Endothelial cell of umbilical vein (primary cell): ENCODE measurements at regions not wholly inside any gene's neighbourhood (a gene's known extent, or its start where the extent isn't known, plus 50 kb on each side); places are given as distances from the start of the nearest gene placed in this dataset.

Experiments
- BruUV-seq: library from RNA; stranded (reverse); fragments of 400-500 nt; replicated peaks from 2 replicates; lab custom pipeline; 2021; lab: Mats Ljungman, UMichigan
- CTCF ChIA-PET: fragments of 300-600, 350-600 bp; sonication (Branson Sonifier 250); formaldehyde crosslinking; loops from one replicate; lab custom pipeline; 2021; ENCODE audit warnings: antibody characterized with exemption, inconsistent platforms; lab: Charles Lee
- POLR2A ChIA-PET: fragments of 300-600, 350-600 bp; sonication (Branson Sonifier 250); formaldehyde crosslinking; loops from one replicate; lab custom pipeline; 2021; ENCODE audit warnings: antibody characterized with exemption, inconsistent platforms; lab: Charles Lee
- DNase-seq: peaks from one replicate; pipeline ENCODE4 v3.0.0-alpha.2; 2011; ENCODE audit warnings: low read depth, low spot score
- FAIRE-seq: peaks from 2 replicates; lab custom pipeline; 2011; peaks lifted over from hg19 to GRCh38; lab: Jason Lieb, UNC
- H2AFZ ChIP-seq: 2 replicates; pipeline ENCODE4 v1.6.0; 2012; ENCODE audit warnings: low read depth, low read length, control low read depth, inconsistent platforms
- H3K27ac ChIP-seq: 2 replicates; pipeline ENCODE4 v1.5.1; 2011; ENCODE audit warnings: low read depth, mild to moderate bottlenecking, control low read depth, low read length, moderate library complexity; ENCODE audit not compliant: insufficient read depth
- H3K27me3 ChIP-seq, 2 experiments: 2 replicates each; pipeline versions ENCODE4 v1.6.0 to v1.6.1; 2011; ENCODE audit warnings: low read length in 2 of 2, mixed read lengths in 1 of 2; ENCODE audit not compliant: control insufficient read depth in 2 of 2, insufficient read depth in 2 of 2
- H3K36me3 ChIP-seq, 2 experiments: 2 replicates in 1 of 2; 3 replicates in 1 of 2; pipeline ENCODE4 v1.5.1; 2011; ENCODE audit warnings: low read length in 2 of 2, mild to moderate bottlenecking in 1 of 2, moderate library complexity in 1 of 2; ENCODE audit not compliant: control insufficient read depth in 2 of 2, insufficient read depth in 2 of 2; ENCODE audit errors: extremely low read depth in 1 of 2
- H3K4me1 ChIP-seq: 3 replicates; pipeline ENCODE4 v1.5.1; 2011; ENCODE audit warnings: mild to moderate bottlenecking, low read length; ENCODE audit not compliant: control insufficient read depth, insufficient read depth; ENCODE audit errors: extremely low read depth
- H3K4me2 ChIP-seq: 2 replicates; pipeline ENCODE4 v1.6.1; 2011; ENCODE audit warnings: low read length, control low read depth, mixed read lengths; ENCODE audit not compliant: insufficient read depth
- H3K4me3 ChIP-seq, 3 experiments: fragments of 200-600 bp in 1 of 3; sonication (generic), shearing (Covaris generic) in 1 of 3; replicated peaks in 1 of 3; 2 replicates each; pipeline ENCODE4 v1.5.1; 2011 to 2016; ENCODE audit warnings: control low read depth in 3 of 3, low read length in 3 of 3, mild to moderate bottlenecking in 2 of 3, inconsistent platforms in 1 of 3, low read depth in 1 of 3, moderate library complexity in 1 of 3; ENCODE audit not compliant: insufficient read depth in 1 of 3
- H3K79me2 ChIP-seq: 2 replicates; pipeline ENCODE4 v1.6.0; 2012; ENCODE audit warnings: low read length, inconsistent platforms; ENCODE audit not compliant: control insufficient read depth, insufficient read depth
- H3K9ac ChIP-seq: replicated peaks from 2 replicates; pipeline ENCODE3; 2011; ENCODE audit warnings: low read length, control low read depth; ENCODE audit not compliant: insufficient read depth; ENCODE audit errors: extremely low read depth
- H3K9me1 ChIP-seq: replicated peaks from 3 replicates; pipeline ENCODE4 v1.6.0; 2011; ENCODE audit warnings: mild to moderate bottlenecking, low read length; ENCODE audit not compliant: control insufficient read depth, insufficient read depth; ENCODE audit errors: extremely low read depth
- H3K9me3 ChIP-seq: replicated peaks from 2 replicates; pipeline ENCODE4 v1.5.1; 2012; ENCODE audit warnings: low read length, inconsistent platforms; ENCODE audit not compliant: control insufficient read depth, insufficient read depth
- H4K20me1 ChIP-seq: replicated peaks from 2 replicates; pipeline ENCODE3; 2011; ENCODE audit warnings: mild to moderate bottlenecking, low read length; ENCODE audit not compliant: control insufficient read depth, insufficient read depth; ENCODE audit errors: extremely low read depth
- EZH2 ChIP-seq: IDR thresholded peaks from 2 replicates; pipeline ENCODE4 v1.6.1; 2012; ENCODE audit warnings: borderline replicate concordance, low read depth, mild to moderate bottlenecking, moderate library complexity, low read length, inconsistent platforms; ENCODE audit not compliant: severe bottlenecking
- FOS ChIP-seq: IDR thresholded peaks from 2 replicates; pipeline ENCODE4 v1.6.1; 2011; ENCODE audit warnings: mild to moderate bottlenecking, low read length, moderate library complexity, borderline replicate concordance; ENCODE audit not compliant: insufficient read depth
- GATA2 ChIP-seq: IDR thresholded peaks from 2 replicates; pipeline ENCODE4 v1.7.0; 2011; ENCODE audit warnings: low read depth, mild to moderate bottlenecking, moderate library complexity, mixed read lengths, low read length; ENCODE audit not compliant: insufficient read length, insufficient read depth
- JUN ChIP-seq: IDR thresholded peaks from 2 replicates; pipeline ENCODE4 v1.6.1; 2011; ENCODE audit warnings: borderline replicate concordance, low read depth; ENCODE audit not compliant: insufficient read length, insufficient read depth
- MAX ChIP-seq: IDR thresholded peaks from 2 replicates; pipeline ENCODE4 v1.6.1; 2011; ENCODE audit not compliant: insufficient read depth, insufficient read length
- MYC ChIP-seq: IDR thresholded peaks from one replicate; pipeline ENCODE4 v1.6.1; 2011; ENCODE audit warnings: mild to moderate bottlenecking, low read depth, low read length
- POLR2A ChIP-seq: IDR thresholded peaks from 2 replicates; pipeline ENCODE4 v1.6.1; 2012; ENCODE audit warnings: low read depth, mild to moderate bottlenecking, control low read depth, low read length
- POLR2AphosphoS5 ChIP-seq: IDR thresholded peaks from 2 replicates; pipeline ENCODE4 v1.6.1; 2012; ENCODE audit warnings: low read depth, mild to moderate bottlenecking, control low read depth, low read length, moderate library complexity; ENCODE audit not compliant: insufficient read depth
- dilution Hi-C: fragments of 300-500 bp; cut with MboI; formaldehyde crosslinking; loops from one replicate; pipeline ENCODE4 v1.15.0; 2019; ENCODE audit warnings: low sequenced_read_pairs; ENCODE audit not compliant: extremely low pct_ligation_motif_present
- intact Hi-C: fragments of 100-400 bp; cut with micrococcal nuclease; formaldehyde crosslinking; loops from one replicate; pipeline ENCODE4 v1.10.0; 2022
- TF ChIP-seq, protein P1 (sequence below), 2 donors: IDR thresholded peaks; 1 replicate in 1 of 2; 2 replicates in 1 of 2; pipeline ENCODE4 v1.5.1; 2011; ENCODE audit warnings: low read length in 2 of 2, mild to moderate bottlenecking in 2 of 2, moderate library complexity in 2 of 2, control low read depth in 1 of 2, inconsistent platforms in 1 of 2, low read depth in 1 of 2; ENCODE audit not compliant: insufficient read depth in 1 of 2; ENCODE audit errors: extremely low read depth in 1 of 2

DNA sequence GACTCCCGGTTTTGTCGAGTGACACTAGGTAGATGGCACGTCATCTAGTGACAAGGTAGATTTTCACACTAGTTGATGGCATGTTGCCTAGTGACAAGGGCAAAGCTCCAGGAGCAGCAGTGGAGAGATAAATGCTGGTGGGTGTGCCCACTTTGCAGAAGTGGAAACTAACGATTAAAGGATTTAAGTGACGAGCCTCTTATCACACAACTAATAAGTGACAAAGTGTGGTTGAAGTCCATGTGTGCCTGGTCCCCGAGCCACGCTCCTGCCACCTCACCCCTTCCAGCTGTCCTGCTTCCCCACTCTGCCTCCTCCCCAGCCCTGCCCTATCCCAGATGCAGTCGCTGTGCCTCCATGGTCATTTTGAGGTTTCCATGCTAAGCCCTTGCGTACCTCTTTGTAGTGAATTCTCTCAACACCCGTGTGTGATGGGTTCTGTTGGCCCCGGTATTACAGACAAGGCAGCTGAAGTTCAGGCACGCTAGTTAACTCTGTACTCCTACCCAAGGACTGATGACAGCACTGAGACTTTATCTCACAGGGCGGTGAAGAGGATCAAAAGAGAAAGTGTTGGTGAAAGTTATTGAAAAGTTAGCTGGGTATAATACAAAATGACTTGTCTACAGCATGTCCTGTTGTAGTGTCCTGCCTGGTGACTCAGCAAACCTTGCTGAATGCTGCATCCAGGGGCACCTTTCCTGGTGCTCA, 113.4 kb upstream of the GLI2 start:
- DNase-seq (no peak), FAIRE-seq (no peak)
- TF ChIP-seq MAX = no peak
- no peak for TF ChIP-seq GATA2
- TF ChIP-seq POLR2AphosphoS5 = no peak
- TF ChIP-seq MYC = no peak
- TF ChIP-seq, protein P1, sequence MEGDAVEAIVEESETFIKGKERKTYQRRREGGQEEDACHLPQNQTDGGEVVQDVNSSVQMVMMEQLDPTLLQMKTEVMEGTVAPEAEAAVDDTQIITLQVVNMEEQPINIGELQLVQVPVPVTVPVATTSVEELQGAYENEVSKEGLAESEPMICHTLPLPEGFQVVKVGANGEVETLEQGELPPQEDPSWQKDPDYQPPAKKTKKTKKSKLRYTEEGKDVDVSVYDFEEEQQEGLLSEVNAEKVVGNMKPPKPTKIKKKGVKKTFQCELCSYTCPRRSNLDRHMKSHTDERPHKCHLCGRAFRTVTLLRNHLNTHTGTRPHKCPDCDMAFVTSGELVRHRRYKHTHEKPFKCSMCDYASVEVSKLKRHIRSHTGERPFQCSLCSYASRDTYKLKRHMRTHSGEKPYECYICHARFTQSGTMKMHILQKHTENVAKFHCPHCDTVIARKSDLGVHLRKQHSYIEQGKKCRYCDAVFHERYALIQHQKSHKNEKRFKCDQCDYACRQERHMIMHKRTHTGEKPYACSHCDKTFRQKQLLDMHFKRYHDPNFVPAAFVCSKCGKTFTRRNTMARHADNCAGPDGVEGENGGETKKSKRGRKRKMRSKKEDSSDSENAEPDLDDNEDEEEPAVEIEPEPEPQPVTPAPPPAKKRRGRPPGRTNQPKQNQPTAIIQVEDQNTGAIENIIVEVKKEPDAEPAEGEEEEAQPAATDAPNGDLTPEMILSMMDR (IDR thresholded peaks at IDR 0.05; ENCODE audit: extremely low read depth in 1 of 2, insufficient read depth in 1 of 2, low read depth in 1 of 2, low read length in 2 of 2) = no peak
- no peak for TF ChIP-seq JUN
- no peak for TF ChIP-seq EZH2
- no peak for TF ChIP-seq FOS
- TF ChIP-seq POLR2A = no peak
- Histone ChIP-seq H4K20me1 (no peaks in the 10 kb centered on the region), H3K9ac (no peak overlapping the region), H3K79me2 (no peaks in the 10 kb centered on the region), H3K27ac (no peak overlapping the region), H3K36me3 (no peaks in the 10 kb centered on the region), H3K4me1 (no peaks in the 10 kb centered on the region), H2AFZ (no peak overlapping the region), H3K9me3 (no peaks in the 10 kb centered on the region), H3K4me2 (no peak overlapping the region), H3K4me3 (no peak overlapping the region), H3K9me1 (no peaks in the 10 kb centered on the region), H3K27me3 (peaks cover 0 to 3% of the 10 kb centered on the region in 2 experiments)
- intact Hi-C loops = no loop called here
- dilution Hi-C loops = no loop called here
- POLR2A ChIA-PET = no interaction called here
- CTCF ChIA-PET = no interaction called here
- BruUV-seq = no TSS peak
